ENCODE measurements at regions not wholly inside any gene's neighbourhood (a gene's known extent, or its start where the extent isn't known, plus 50 kb on each side); places are given as distances from the start of the nearest gene placed in this dataset.

DNA sequence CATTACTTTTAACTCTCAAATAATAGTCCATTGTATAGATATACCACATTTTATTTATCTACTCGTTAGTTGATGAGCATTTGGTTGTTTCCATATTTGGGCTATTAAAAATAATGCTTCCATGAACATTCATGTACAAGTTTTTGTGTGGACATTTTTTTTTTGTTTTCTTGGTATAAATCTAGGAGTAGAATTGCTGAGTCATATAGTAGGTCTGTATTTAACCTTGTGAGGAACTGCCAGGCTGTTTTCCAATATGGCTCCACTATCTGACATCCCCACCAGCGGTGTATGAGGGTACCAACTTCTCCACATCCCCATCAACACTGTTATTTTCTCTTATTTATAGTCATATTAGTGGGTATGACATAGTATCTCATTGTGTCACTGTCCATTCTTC lies 143.1 kb downstream of the RAP2A start:
- Mint-ChIP-seq H3K36me3 (no peaks in the 10 kb centered on the region), H3K27me3 (peaks cover 5 to 20% of the 10 kb centered on the region in 2 donors), H3K27ac (no peak overlapping the region), H3K4me1 (no peaks in the 10 kb centered on the region), H3K9me3 (no peaks in the 10 kb centered on the region), H3K4me3 (no peak overlapping the region)
- no peak overlapping the region for H3K27ac ChIP-seq (ENCODE audit: low read length)
- no peaks in the 10 kb centered on the region for H3K27me3 ChIP-seq (replicated peaks in 1 of 2; ENCODE audit: control insufficient read depth in 2 of 2, extremely low read depth in 1 of 2, insufficient read depth in 2 of 2, low read length in 1 of 2)
- ChIA-PET CTCF (no interaction called here), POLR2A (no interaction called here)
- WGBS (ENCODE audit: insufficient coverage), result no CpG with 5 or more reads among the region's 2 CpGs
- DNase-seq, result no peak
- no peaks in the 10 kb centered on the region for H3K36me3 ChIP-seq (ENCODE audit: control insufficient read depth in 2 of 2, extremely low read depth in 1 of 2, insufficient read depth in 1 of 2, low read length in 1 of 2)
- no peaks in the 10 kb centered on the region for H3K4me1 ChIP-seq (ENCODE audit: control insufficient read depth in 1 of 2, extremely low read depth in 1 of 2, insufficient read depth in 2 of 2, low read length in 2 of 2)
- no peak for ATAC-seq (replicated peaks in 1 of 4)
- no peaks in the 10 kb centered on the region for H3K9me3 ChIP-seq
- H3K4me3 ChIP-seq (ENCODE audit: control insufficient read depth in 1 of 2, extremely low read depth in 1 of 2, low read length in 1 of 2), result no peak overlapping the region

DNA sequence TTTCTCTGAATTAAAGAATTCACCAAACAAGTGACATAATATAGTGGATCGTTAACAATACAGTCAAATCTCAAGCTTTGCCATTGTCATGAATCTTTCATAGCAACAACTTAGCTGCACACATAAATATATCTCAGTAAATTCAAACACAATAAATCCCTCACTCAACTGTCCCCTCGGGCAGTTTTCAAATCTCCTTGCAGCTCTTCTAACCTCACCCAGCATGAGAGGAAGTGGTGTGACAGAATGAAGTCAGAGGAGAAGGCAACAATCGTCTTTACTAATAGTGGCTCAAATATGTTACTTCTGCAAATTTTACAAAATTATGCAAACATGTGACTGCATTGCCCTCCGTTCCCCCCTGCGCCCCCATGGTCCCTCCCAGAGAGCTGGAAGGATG lies 148.2 kb downstream of the RAP2A start:
- ChIA-PET CTCF (interaction anchor here in 1 of 2 donors (0.6 kb wide), 1 partner anchor 642 kb away, joined by 6 read pairs; no protein-coding TSS in a partner anchor), POLR2A (no interaction called here)
- Mint-ChIP-seq H3K9me3 (peaks cover 0 to 4% (median 0%) of the 10 kb centered on the region in 3 donors), H3K4me3 (no peak overlapping the region), H3K36me3 (no peaks in the 10 kb centered on the region), H3K27ac (no peak overlapping the region), H3K4me1 (no peaks in the 10 kb centered on the region), H3K27me3 (peaks cover 22 to 31% of the 10 kb centered on the region in 2 donors)
- ATAC-seq (replicated peaks in 1 of 4) (no peak), DNase-seq (no peak)
- H3K4me1 ChIP-seq (ENCODE audit: control insufficient read depth in 1 of 2, extremely low read depth in 1 of 2, insufficient read depth in 2 of 2, low read length in 2 of 2), result no peaks in the 10 kb centered on the region
- no peaks in the 10 kb centered on the region for H3K9me3 ChIP-seq
- no peak overlapping the region for H3K27ac ChIP-seq (ENCODE audit: low read length)
- no peaks in the 10 kb centered on the region for H3K36me3 ChIP-seq (ENCODE audit: control insufficient read depth in 2 of 2, extremely low read depth in 1 of 2, insufficient read depth in 1 of 2, low read length in 1 of 2)
- peaks cover 0 to 5% of the 10 kb centered on the region in 2 experiments for H3K27me3 ChIP-seq (replicated peaks in 1 of 2; ENCODE audit: control insufficient read depth in 2 of 2, extremely low read depth in 1 of 2, insufficient read depth in 2 of 2, low read length in 1 of 2)
- H3K4me3 ChIP-seq (ENCODE audit: control insufficient read depth in 1 of 2, extremely low read depth in 1 of 2, low read length in 1 of 2), result no peak overlapping the region
- WGBS (ENCODE audit: insufficient coverage), result 100% methylated on average over 1 of the region's 5 CpGs

DNA sequence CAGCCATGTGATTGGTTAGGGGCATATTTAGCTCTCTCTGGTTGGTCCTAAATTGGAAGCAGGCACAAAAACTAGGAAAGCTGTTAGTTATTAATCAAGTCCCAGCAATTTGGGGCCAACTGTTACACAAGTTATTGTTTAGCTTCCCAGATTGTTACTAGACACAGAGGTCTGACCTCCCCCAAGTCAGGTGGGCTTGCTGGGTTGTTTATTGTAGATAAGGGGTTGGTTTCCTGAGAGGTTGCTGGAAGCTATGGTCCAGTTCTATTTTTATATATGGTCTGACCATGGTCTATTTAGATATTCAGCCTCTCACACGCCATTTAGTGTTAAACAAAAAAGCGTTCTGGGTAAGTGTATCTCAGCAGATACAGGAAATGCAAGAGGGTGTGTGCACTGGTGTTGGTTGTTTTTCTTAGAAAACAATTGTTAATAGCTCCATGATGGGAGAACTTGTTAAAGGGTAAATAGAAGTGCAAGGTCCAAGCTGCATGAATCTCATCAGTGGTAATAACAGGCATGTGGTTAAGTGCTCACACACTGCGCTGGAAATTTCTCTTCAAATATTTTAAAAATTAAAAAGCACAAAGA lies 150.0 kb downstream of the RAP2A start:
- H3K27ac Mint-ChIP-seq, result no peak overlapping the region

DNA sequence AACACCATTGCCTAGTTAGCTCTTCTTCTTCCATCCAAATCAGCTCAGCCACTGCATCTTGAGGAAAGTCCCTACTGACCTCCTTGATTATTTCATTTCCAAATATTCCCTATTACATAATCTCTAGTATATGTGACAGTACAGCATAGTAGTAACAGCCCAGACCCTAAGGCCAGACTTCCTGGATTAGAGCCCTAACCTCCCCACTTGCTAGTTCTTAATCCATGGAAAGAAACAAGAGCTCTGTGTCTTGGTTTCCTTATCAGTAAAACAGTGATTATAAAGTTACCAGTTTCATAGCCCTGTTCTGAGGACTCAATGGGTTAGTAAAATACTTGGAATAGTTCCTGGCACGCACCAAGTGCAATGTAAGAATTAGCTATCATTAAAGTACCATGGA lies 153.0 kb downstream of the RAP2A start:
- Mint-ChIP-seq H3K4me1 (no peaks in the 10 kb centered on the region), H3K36me3 (no peaks in the 10 kb centered on the region), H3K4me3 (no peak overlapping the region), H3K9me3 (peaks cover 0 to 4% (median 0%) of the 10 kb centered on the region in 3 donors), H3K27me3 (peaks cover 21 to 35% of the 10 kb centered on the region in 2 donors), H3K27ac (no peak overlapping the region)
- Histone ChIP-seq H3K27ac (ENCODE audit: low read length) (no peak overlapping the region), H3K4me3 (ENCODE audit: control insufficient read depth in 1 of 2, extremely low read depth in 1 of 2, low read length in 1 of 2) (no peak overlapping the region), H3K9me3 (no peaks in the 10 kb centered on the region), H3K4me1 (ENCODE audit: control insufficient read depth in 1 of 2, extremely low read depth in 1 of 2, insufficient read depth in 2 of 2, low read length in 2 of 2) (no peaks in the 10 kb centered on the region), H3K36me3 (ENCODE audit: control insufficient read depth in 2 of 2, extremely low read depth in 1 of 2, insufficient read depth in 1 of 2, low read length in 1 of 2) (no peaks in the 10 kb centered on the region), H3K27me3 (replicated peaks in 1 of 2; ENCODE audit: control insufficient read depth in 2 of 2, extremely low read depth in 1 of 2, insufficient read depth in 2 of 2, low read length in 1 of 2) (peaks cover 0 to 5% of the 10 kb centered on the region in 2 experiments)
- DNase-seq (no peak), ATAC-seq (replicated peaks in 1 of 4) (no peak)
- 57% methylated on average over 1 of the region's 1 CpG for WGBS (ENCODE audit: insufficient coverage)
- POLR2A ChIA-PET, result no interaction called here
- CTCF ChIA-PET, result no interaction called here

More for the DNA sequence above, 150.0 kb downstream of the RAP2A start:
- no peaks in the 10 kb centered on the region for H3K4me1 ChIP-seq (ENCODE audit: control insufficient read depth in 1 of 2, extremely low read depth in 1 of 2, insufficient read depth in 2 of 2, low read length in 2 of 2)
- no peaks in the 10 kb centered on the region for H3K36me3 ChIP-seq (ENCODE audit: control insufficient read depth in 2 of 2, extremely low read depth in 1 of 2, insufficient read depth in 1 of 2, low read length in 1 of 2)
- H3K9me3 Mint-ChIP-seq, result peaks cover 0 to 4% (median 0%) of the 10 kb centered on the region in 3 donors
- no peaks in the 10 kb centered on the region for H3K36me3 Mint-ChIP-seq
- H3K27me3 Mint-ChIP-seq, result peaks cover 23 to 33% of the 10 kb centered on the region in 2 donors
- peak overlapping the region; percentile 45 for H3K27ac ChIP-seq (ENCODE audit: low read length)
- 94% methylated on average over 2 of the region's 3 CpGs for WGBS (ENCODE audit: insufficient coverage)
- no peak for ATAC-seq (replicated peaks in 1 of 4)
- CTCF ChIA-PET, result no interaction called here
- no peak overlapping the region for H3K4me3 Mint-ChIP-seq
- POLR2A ChIA-PET, result no interaction called here
- peaks cover 0 to 5% of the 10 kb centered on the region in 2 experiments for H3K27me3 ChIP-seq (replicated peaks in 1 of 2; ENCODE audit: control insufficient read depth in 2 of 2, extremely low read depth in 1 of 2, insufficient read depth in 2 of 2, low read length in 1 of 2)
- no peaks in the 10 kb centered on the region for H3K4me1 Mint-ChIP-seq
- DNase-seq, result no peak
- no peak overlapping the region for H3K4me3 ChIP-seq (ENCODE audit: control insufficient read depth in 1 of 2, extremely low read depth in 1 of 2, low read length in 1 of 2)
- H3K9me3 ChIP-seq, result no peaks in the 10 kb centered on the region

DNA sequence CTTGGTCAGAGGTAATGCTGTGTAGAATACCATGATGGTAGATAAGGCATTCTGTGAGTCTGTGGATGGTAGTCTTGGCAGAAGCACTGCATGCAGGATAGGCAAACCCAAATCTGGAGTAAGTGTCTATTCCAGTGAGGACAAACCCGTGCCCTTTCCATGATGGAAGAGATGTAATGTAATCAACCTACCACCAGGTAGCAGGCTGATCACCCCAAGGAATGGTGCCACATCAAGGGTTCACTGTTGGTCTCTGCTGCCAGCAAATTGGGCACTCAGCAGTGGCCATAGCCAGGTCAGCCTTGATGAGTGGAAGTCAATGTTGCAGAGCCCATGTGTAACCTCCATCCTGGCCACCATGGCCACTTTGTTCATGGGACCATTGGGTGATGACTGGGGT lies 155.0 kb downstream of the RAP2A start:
- ATAC-seq (replicated peaks in 1 of 4) (no peak), DNase-seq (no peak)
- Histone ChIP-seq H3K27me3 (replicated peaks in 1 of 2; ENCODE audit: control insufficient read depth in 2 of 2, extremely low read depth in 1 of 2, insufficient read depth in 2 of 2, low read length in 1 of 2) (peaks cover 0 to 17% of the 10 kb centered on the region in 2 experiments), H3K36me3 (ENCODE audit: control insufficient read depth in 2 of 2, extremely low read depth in 1 of 2, insufficient read depth in 1 of 2, low read length in 1 of 2) (no peaks in the 10 kb centered on the region), H3K27ac (ENCODE audit: low read length) (no peak overlapping the region), H3K4me1 (ENCODE audit: control insufficient read depth in 1 of 2, extremely low read depth in 1 of 2, insufficient read depth in 2 of 2, low read length in 2 of 2) (no peaks in the 10 kb centered on the region), H3K4me3 (ENCODE audit: control insufficient read depth in 1 of 2, extremely low read depth in 1 of 2, low read length in 1 of 2) (no peak overlapping the region), H3K9me3 (no peaks in the 10 kb centered on the region)
- Mint-ChIP-seq H3K9me3 (peaks cover 0 to 4% (median 0%) of the 10 kb centered on the region in 3 donors), H3K4me1 (no peaks in the 10 kb centered on the region), H3K27ac (no peak overlapping the region), H3K4me3 (no peak overlapping the region), H3K36me3 (no peaks in the 10 kb centered on the region), H3K27me3 (peaks cover 25 to 34% of the 10 kb centered on the region in 2 donors)
- ChIA-PET POLR2A (no interaction called here), CTCF (interaction anchor here in 1 of 2 donors (0.6 kb wide), 1 partner anchor 141 kb away, joined by 6 read pairs; no protein-coding TSS in a partner anchor)
- WGBS (ENCODE audit: insufficient coverage), result 50% methylated on average over 1 of the region's 1 CpG

DNA sequence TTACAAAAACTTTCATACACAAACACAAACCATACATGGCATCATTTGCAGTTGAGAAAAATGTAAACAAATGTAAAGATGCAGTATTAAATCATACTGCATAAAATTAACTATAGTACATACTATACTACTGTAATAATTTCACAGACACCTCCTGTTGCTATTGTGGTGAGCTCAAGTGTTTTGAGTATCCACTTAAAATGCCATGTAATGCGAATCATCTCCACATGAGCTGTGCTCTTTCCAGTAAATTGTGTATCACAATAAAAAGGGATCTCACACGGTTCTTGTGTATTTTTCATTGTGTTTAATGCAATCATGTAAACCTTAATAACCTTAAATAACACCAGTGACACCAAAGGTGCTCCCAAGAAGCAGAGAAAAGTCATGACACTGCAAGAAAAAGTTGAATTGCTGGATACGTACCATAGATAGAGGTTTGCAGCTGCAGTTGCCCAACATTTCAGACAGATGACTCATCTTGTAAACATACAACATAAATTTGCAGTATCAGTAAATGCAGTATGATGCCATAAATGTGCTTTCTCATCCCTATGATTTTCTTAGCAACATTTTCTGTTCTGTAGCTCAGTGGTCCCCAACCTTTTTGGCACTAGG lies 166.6 kb downstream of the RAP2A start:
- no CpG with 5 or more reads among the region's 3 CpGs for WGBS (ENCODE audit: insufficient coverage)
- H3K36me3 Mint-ChIP-seq, result no peaks in the 10 kb centered on the region
- no peaks in the 10 kb centered on the region for H3K27me3 ChIP-seq (replicated peaks in 1 of 2; ENCODE audit: control insufficient read depth in 2 of 2, extremely low read depth in 1 of 2, insufficient read depth in 2 of 2, low read length in 1 of 2)
- H3K4me1 Mint-ChIP-seq, result no peaks in the 10 kb centered on the region
- ATAC-seq (replicated peaks in 1 of 4) (no peak), DNase-seq (no peak)
- H3K36me3 ChIP-seq (ENCODE audit: control insufficient read depth in 2 of 2, extremely low read depth in 1 of 2, insufficient read depth in 1 of 2, low read length in 1 of 2), result no peaks in the 10 kb centered on the region
- H3K9me3 Mint-ChIP-seq, result no peaks in the 10 kb centered on the region
- CTCF ChIA-PET, result no interaction called here
- POLR2A ChIA-PET, result no interaction called here
- H3K27me3 Mint-ChIP-seq, result peaks cover 8 to 19% of the 10 kb centered on the region in 2 donors
- H3K4me3 Mint-ChIP-seq, result no peak overlapping the region
- no peak overlapping the region for H3K4me3 ChIP-seq (ENCODE audit: control insufficient read depth in 1 of 2, extremely low read depth in 1 of 2, low read length in 1 of 2)
- H3K4me1 ChIP-seq (ENCODE audit: control insufficient read depth in 1 of 2, extremely low read depth in 1 of 2, insufficient read depth in 2 of 2, low read length in 2 of 2), result no peaks in the 10 kb centered on the region
- H3K27ac Mint-ChIP-seq, result no peak overlapping the region
- no peaks in the 10 kb centered on the region for H3K9me3 ChIP-seq
- no peak overlapping the region for H3K27ac ChIP-seq (ENCODE audit: low read length)
